HCT116 (cell line): ENCODE measurements at regions not wholly inside any gene's neighbourhood (a gene's known extent, or its start where the extent isn't known, plus 50 kb on each side); places are given as distances from the start of the nearest gene placed in this dataset.

Experiments
- CBX3 ChIP-seq: IDR thresholded peaks from 2 replicates; pipeline ENCODE4 v1.6.1; 2012; ENCODE audit warnings: low read depth
- CTCF ChIP-seq, 3 experiments: fragments of 200-600 bp in 1 of 3; sonication (generic) in 1 of 3; IDR thresholded peaks in 2 of 3; conservative IDR thresholded peaks in 1 of 3; 2 replicates each; pipeline ENCODE4 v1.5.1; 2012 to 2017; ENCODE audit warnings: low read depth in 2 of 3, low read length in 2 of 3, antibody characterized with exemption in 1 of 3, borderline replicate concordance in 1 of 3, control low read depth in 1 of 3, mild to moderate bottlenecking in 1 of 3, mixed read lengths in 1 of 3, mixed run types in 1 of 3, moderate library complexity in 1 of 3; ENCODE audit not compliant: insufficient read depth in 1 of 3
- EGR1 ChIP-seq: IDR thresholded peaks from 2 replicates; pipeline ENCODE4 v1.6.1; 2012; ENCODE audit warnings: low read depth
- EZH2 ChIP-seq: fragments of 200-600 bp; sonication (generic); IDR thresholded peaks from 2 replicates; pipeline ENCODE4 v1.6.1; 2017; ENCODE audit warnings: antibody characterized with exemption, mixed run types
- EZH2phosphoT487 ChIP-seq: fragments of 200-600 bp; IDR thresholded peaks from 2 replicates; pipeline ENCODE4 v1.6.1; 2018; ENCODE audit warnings: antibody characterized with exemption, borderline replicate concordance
- JUND ChIP-seq: IDR thresholded peaks from 2 replicates; pipeline ENCODE4 v1.6.1; 2012
- MAX ChIP-seq: IDR thresholded peaks from 2 replicates; pipeline ENCODE4 v1.6.1; 2012
- POLR2A ChIP-seq: IDR thresholded peaks from 2 replicates; pipeline ENCODE4 v1.7.0; 2011; ENCODE audit warnings: borderline replicate concordance; ENCODE audit not compliant: insufficient read depth, insufficient read length; ENCODE audit errors: extremely low read depth
- POLR2AphosphoS5 ChIP-seq: IDR thresholded peaks from 2 replicates; pipeline ENCODE4 v1.6.1; 2011; ENCODE audit warnings: mild to moderate bottlenecking, low read depth, low read length, moderate library complexity
- RAD21 ChIP-seq: IDR thresholded peaks from 2 replicates; pipeline ENCODE4 v1.6.1; 2012; ENCODE audit warnings: low read depth, mild to moderate bottlenecking
- YY1 ChIP-seq: IDR thresholded peaks from 2 replicates; pipeline ENCODE4 v1.6.1; 2011; ENCODE audit warnings: low read length, low read depth, moderate library complexity, mild to moderate bottlenecking; ENCODE audit not compliant: insufficient replicate concordance; ENCODE audit errors: extremely low read depth
- ZBTB33 ChIP-seq: IDR thresholded peaks from 2 replicates; pipeline ENCODE4 v1.6.1; 2011; ENCODE audit warnings: mild to moderate bottlenecking, low read length, moderate library complexity; ENCODE audit not compliant: insufficient replicate concordance; ENCODE audit errors: extremely low read depth

- TF ChIP-seq CTCF (IDR thresholded peaks at IDR 0.05 in 2 of 3, conservative IDR thresholded peaks at IDR 0.05 in 1 of 3; ENCODE audit: borderline replicate concordance in 1 of 3, insufficient read depth in 1 of 3, low read depth in 2 of 3, low read length in 2 of 3) = no peak
- no peak for TF ChIP-seq MAX
- no peak for TF ChIP-seq POLR2A
- no peak for TF ChIP-seq EZH2
- TF ChIP-seq EGR1 = no peak
- TF ChIP-seq POLR2AphosphoS5 = no peak
- no peak for TF ChIP-seq RAD21
- TF ChIP-seq EZH2phosphoT487 = no peak
- no peak for TF ChIP-seq CBX3
- TF ChIP-seq YY1 = no peak
- TF ChIP-seq JUND = no peak
- no peak for TF ChIP-seq ZBTB33
Measured at GRCh38 chr9:115862021-115862420, 291.6 kb upstream of the PAPPA start.
